Fibroblast of lung (primary cell): ENCODE measurements at regions not wholly inside any gene's neighbourhood (a gene's known extent, or its start where the extent isn't known, plus 50 kb on each side); places are given as distances from the start of the nearest gene placed in this dataset.

Experiments used
- CTCF ChIP-seq, 2 donors: IDR thresholded peaks in 1 of 2; conservative IDR thresholded peaks in 1 of 2; 1 replicate in 1 of 2; 2 replicates in 1 of 2; pipeline ENCODE4 v1.5.1; 2011 to 2012; ENCODE audit warnings: low read length in 2 of 2, control low read depth in 1 of 2, inconsistent platforms in 1 of 2, low read depth in 1 of 2, mild to moderate bottlenecking in 1 of 2
- EZH2 ChIP-seq: IDR thresholded peaks from 2 replicates; pipeline ENCODE4 v1.5.1; 2012; ENCODE audit warnings: low read length, control low read depth, mild to moderate bottlenecking; ENCODE audit errors: missing control alignments

- TF ChIP-seq CTCF (conservative IDR thresholded peaks at IDR 0.05 in 1 of 2, IDR thresholded peaks at IDR 0.05 in 1 of 2; ENCODE audit: low read depth in 1 of 2, low read length in 2 of 2), result no peak
- TF ChIP-seq EZH2, result no peak
Measured at GRCh38 chr10:71158251-71158650, 54.1 kb upstream of the UNC5B start.
